ENCODE measurements at regions not wholly inside any gene's neighbourhood (a gene's known extent, or its start where the extent isn't known, plus 50 kb on each side); places are given as distances from the start of the nearest gene placed in this dataset.

GRCh38 chr11:92829671-92830070, 139.8 kb upstream of the MTNR1B start:
- Histone ChIP-seq H3K4me3 (no peak overlapping the region), H3K27me3 (no peaks in the 10 kb centered on the region), H3K4me1 (peaks cover 0 to 40% (median 6%) of the 10 kb centered on the region in 4 donors), H3K9me3 (no peaks in the 10 kb centered on the region), H3K27ac (no peak overlapping the region), H3K36me3 (peaks cover 0 to 6% (median 0%) of the 10 kb centered on the region in 4 donors)
- DNase-seq = no peak
- TF ChIP-seq POLR2AphosphoS5 (IDR thresholded peaks at IDR 0.05) (no peak), POLR2A (IDR thresholded peaks at IDR 0.05) (no peak), EP300 (IDR thresholded peaks at IDR 0.05) (no peak)
- TF ChIP-seq, protein P1, sequence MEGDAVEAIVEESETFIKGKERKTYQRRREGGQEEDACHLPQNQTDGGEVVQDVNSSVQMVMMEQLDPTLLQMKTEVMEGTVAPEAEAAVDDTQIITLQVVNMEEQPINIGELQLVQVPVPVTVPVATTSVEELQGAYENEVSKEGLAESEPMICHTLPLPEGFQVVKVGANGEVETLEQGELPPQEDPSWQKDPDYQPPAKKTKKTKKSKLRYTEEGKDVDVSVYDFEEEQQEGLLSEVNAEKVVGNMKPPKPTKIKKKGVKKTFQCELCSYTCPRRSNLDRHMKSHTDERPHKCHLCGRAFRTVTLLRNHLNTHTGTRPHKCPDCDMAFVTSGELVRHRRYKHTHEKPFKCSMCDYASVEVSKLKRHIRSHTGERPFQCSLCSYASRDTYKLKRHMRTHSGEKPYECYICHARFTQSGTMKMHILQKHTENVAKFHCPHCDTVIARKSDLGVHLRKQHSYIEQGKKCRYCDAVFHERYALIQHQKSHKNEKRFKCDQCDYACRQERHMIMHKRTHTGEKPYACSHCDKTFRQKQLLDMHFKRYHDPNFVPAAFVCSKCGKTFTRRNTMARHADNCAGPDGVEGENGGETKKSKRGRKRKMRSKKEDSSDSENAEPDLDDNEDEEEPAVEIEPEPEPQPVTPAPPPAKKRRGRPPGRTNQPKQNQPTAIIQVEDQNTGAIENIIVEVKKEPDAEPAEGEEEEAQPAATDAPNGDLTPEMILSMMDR (IDR thresholded peaks at IDR 0.05) = no peak
- intact Hi-C loops (cut with DNase I; ENCODE audit: low total_unique reads) = no loop called here

GRCh38 chr11:92830377-92831155, 138.9 kb upstream of the MTNR1B start:
- Histone ChIP-seq H3K4me3 (no peak overlapping the region), H3K9me3 (no peaks in the 10 kb centered on the region), H3K27ac (no peak overlapping the region), H3K4me1 (peaks cover 0 to 40% (median 6%) of the 10 kb centered on the region in 4 donors), H3K36me3 (peaks cover 0 to 6% (median 0%) of the 10 kb centered on the region in 4 donors), H3K27me3 (no peaks in the 10 kb centered on the region)
- TF ChIP-seq POLR2A (IDR thresholded peaks at IDR 0.05) (no peak), EP300 (IDR thresholded peaks at IDR 0.05) (no peak), POLR2AphosphoS5 (IDR thresholded peaks at IDR 0.05) (no peak)
- TF ChIP-seq, protein P1 (IDR thresholded peaks at IDR 0.05) = no peak
- intact Hi-C loops (cut with DNase I; ENCODE audit: low total_unique reads) = no loop called here
- WGBS, 5 donors = 70 to 82% (median 76%) methylated on average over 5 of the region's 5 CpGs
- no peak for DNase-seq

- TF ChIP-seq, protein P1 (IDR thresholded peaks at IDR 0.05) = no peak
- no peak for TF ChIP-seq POLR2A (IDR thresholded peaks at IDR 0.05)
- TF ChIP-seq EP300 (IDR thresholded peaks at IDR 0.05) = no peak
- no peak for TF ChIP-seq POLR2AphosphoS5 (IDR thresholded peaks at IDR 0.05)
- Histone ChIP-seq H3K9me3 (no peaks in the 10 kb centered on the region), H3K4me3 (no peak overlapping the region), H3K4me1 (peaks cover 0 to 15% (median under 1%) of the 10 kb centered on the region in 4 donors), H3K27ac (no peak overlapping the region), H3K36me3 (peaks cover 0 to 6% (median 0%) of the 10 kb centered on the region in 4 donors), H3K27me3 (no peaks in the 10 kb centered on the region)
- intact Hi-C loops (cut with DNase I; ENCODE audit: low total_unique reads) = no loop called here
- WGBS, 5 donors = 41 to 51% (median 43%) methylated on average over 3 of the region's 3 CpGs
- DNase-seq = no peak
These were observed 135.0 kb upstream of the MTNR1B start for GRCh38 chr11:92834296-92835020.

GRCh38 chr11:92837595-92837994, 131.9 kb upstream of the MTNR1B start:
- Histone ChIP-seq H3K36me3 (no peaks in the 10 kb centered on the region), H3K27me3 (no peaks in the 10 kb centered on the region), H3K27ac (no peak overlapping the region), H3K4me1 (peaks cover 0 to 10% (median 0%) of the 10 kb centered on the region in 4 donors), H3K4me3 (no peak overlapping the region), H3K9me3 (no peaks in the 10 kb centered on the region)
- WGBS, 5 donors = 70 to 87% (median 82%) methylated on average over 3 of the region's 3 CpGs
- TF ChIP-seq EP300 (IDR thresholded peaks at IDR 0.05) = no peak
- TF ChIP-seq, protein P1 (IDR thresholded peaks at IDR 0.05) = no peak
- no peak for TF ChIP-seq POLR2AphosphoS5 (IDR thresholded peaks at IDR 0.05)
- no peak for TF ChIP-seq POLR2A (IDR thresholded peaks at IDR 0.05)
- intact Hi-C loops (cut with DNase I; ENCODE audit: low total_unique reads) = no loop called here
- DNase-seq = no peak

All from stomach (tissue), 8 donors.